Right renal pelvis (tissue), 4 donors: ENCODE measurements at regions not wholly inside any gene's neighbourhood (a gene's known extent, or its start where the extent isn't known, plus 50 kb on each side); places are given as distances from the start of the nearest gene placed in this dataset.
A peak's percentile ranks its signal among the peaks of the same experiment; 100 is the strongest.

ENCODE experiments used
- DNase-seq, 4 donors: peaks; one replicate each; pipeline ENCODE4 v3.0.0-alpha.2; 2013; ENCODE audit warnings: low read depth in 4 of 4, low spot score in 3 of 4, missing footprints in 1 of 4

DNA sequence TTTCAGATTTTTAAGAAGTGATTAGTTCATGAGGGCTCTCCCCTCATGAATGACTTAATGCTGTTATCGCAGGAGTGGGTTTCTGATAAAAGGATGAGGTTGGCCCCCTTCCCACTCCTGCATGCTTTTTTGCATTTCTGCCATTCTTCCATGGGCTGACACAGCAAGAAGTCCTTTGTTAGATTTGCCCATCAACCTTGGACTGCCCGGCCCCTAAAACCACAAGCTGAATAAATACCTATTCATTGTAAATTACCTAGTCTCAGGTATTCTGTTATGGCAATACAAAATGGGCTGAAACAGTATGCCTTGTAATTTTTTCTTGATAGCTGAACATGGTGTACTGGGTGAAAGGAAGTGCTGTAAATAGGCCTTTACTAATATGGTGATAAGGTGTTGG, 72.7 kb upstream of the DPH5 start:
- DNase-seq: no peak

DNA sequence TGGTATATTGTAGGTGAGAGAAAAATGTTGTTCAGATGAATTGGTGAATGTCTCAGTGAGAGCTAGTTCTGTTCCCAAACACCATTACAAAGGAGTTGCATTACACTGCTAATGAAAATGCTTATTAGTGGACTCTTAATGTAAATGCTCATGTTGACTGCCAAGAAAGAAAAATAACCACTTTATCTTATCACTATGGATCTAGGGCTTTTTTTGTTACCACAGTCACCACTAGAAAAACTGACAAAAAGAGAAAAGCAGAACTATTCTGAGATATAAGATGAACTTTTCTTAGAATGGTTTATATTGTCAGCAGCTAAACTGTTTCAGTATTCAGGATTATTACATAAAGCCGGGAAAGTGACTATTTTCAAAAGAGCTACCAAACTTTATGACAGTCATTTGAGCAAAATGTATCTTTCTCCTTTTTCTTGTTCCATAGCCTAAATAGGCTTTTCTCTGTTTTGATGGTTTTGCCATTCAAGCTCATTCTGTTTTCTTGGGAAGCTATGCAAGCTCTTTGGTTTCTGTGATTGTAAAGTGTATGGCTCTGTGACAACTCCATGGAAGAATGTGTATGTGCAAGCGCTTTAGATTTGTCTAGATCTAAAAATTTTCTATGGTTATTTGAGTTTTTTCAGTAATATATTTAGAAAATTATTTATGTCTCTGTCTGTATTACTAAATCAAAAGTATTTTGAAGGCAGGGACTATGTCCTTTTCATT, 64.2 kb upstream of the DPH5 start:
- DNase-seq: no peak

GRCh38 chr1:101088431-101088830, 62.8 kb upstream of the DPH5 start:
- DNase-seq: no peak

DNA sequence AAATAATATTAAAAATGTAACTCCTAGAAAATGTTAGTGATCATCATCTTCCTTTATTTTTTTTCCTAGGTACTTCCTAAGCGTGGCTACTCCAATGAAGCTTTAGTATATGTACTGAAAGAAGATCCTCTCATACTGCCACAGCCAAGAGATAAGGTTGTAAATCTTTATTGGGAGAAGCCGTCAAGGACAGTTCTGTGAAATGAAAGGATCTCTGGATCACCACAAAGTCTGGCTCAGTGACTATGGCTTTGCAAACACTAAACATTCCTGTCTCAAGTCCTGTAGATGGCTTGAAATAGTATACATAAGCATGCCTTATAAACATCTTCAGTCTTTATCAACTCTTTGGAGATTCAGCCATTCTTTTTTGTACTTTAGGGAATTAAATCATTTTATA, 61.2 kb upstream of the DPH5 start:
- peak in 2 of 4 donors; percentile 3 to 5 for DNase-seq

DNA sequence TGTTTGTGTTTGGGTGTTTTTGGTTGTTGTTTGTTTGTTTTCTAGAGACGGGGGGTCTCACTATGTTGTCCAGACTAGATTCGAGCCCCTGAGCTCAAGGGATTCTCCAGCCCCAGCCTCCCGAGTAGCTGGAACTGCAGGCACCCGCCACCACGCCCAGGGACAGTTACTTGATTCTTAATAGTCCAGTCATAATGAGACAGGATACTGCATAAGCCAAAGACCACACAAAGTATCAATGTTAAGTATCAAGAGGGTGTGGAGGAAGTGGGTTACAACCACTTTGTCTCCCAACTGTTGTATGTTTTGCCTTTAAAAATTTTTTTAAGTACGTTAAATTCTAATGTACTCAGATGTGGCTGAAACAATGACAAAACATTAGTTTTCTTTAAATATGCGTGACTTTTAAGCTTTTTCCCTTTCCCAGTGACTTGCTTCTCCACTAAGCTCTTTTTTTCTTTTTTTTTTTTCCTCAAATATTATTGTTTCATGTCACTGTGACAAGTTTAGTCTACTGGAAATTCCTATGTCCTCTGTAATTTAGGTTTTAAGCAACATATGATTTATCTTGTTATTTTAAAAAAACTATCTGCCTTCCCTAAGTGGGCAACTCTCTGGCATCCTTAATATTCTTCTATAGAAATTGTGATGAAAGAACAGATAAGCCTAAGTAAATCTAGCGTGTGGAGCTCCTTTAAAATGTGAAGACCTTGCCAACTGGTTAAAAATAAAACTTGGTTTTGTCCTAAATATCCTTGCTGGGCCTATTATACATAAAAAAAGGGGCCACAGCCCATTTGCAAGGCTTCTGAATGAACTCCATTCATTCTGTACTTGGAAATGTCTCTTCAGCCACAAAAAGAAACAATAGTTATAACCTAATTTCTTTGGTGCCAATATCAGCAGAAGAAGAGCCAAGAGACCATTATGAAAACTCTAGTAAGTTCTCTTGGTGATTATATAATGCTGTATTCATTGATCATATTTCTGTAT, 56.2 kb upstream of the DPH5 start:
- DNase-seq: no peak

- DNase-seq: no peak
Measured at GRCh38 chr1:101080859-101081258, 55.3 kb upstream of the DPH5 start.

DNA sequence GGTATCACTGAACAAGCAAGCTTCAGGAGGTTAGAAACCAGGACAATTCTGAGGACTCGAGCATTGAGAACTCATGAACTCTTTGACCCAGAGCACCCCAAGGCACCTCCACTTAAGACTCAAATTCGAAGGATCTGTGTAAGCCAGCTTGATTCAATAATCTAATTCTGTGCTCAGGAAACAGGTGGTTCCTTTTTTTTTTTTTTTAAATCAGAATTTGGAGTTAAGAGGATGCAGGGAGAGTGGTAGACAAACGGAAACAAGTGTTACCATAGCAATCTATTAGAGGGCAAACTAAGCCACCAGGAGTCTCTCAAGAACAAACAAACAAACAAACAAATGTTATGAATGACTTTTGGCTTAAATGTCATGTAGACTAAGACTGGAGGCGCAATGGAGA, 53.8 kb upstream of the DPH5 start:
- no peak for DNase-seq

DNA sequence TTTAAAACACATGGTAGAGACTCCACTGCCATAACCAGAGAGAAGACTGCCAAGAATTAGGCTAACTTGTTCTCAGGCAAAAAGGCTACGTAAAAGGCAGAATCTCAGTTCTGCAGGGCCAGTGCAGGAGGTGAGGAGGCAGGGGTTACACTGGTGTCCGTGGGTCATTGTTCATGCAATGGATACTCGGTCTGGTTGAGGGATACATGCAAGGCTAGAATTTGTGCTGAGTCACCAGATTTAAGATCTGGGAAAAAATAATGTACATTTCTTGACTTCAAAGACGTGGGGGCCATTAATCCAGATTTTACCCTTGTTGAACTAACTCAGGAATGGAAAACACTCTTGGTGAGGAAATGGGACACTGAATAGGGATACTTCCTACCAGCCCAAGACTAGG, 52.3 kb upstream of the DPH5 start:
- DNase-seq: no peak

- DNase-seq: no peak
Measured at GRCh38 chr1:101075926-101076325, 50.3 kb upstream of the DPH5 start.
